Nephron (organoid): ENCODE measurements at regions not wholly inside any gene's neighbourhood (a gene's known extent, or its start where the extent isn't known, plus 50 kb on each side); places are given as distances from the start of the nearest gene placed in this dataset.

Experiments
- H3K27ac Mint-ChIP-seq, 3 experiments: 2 replicates each; pipeline ENCODE4 v1.8.0; 2020; ENCODE audit warnings: mixed read lengths in 3 of 3, mild to moderate bottlenecking in 2 of 3, moderate library complexity in 1 of 3
- H3K27me3 Mint-ChIP-seq: 2 replicates; pipeline ENCODE4 v1.8.0; 2021; ENCODE audit warnings: low read depth, mild to moderate bottlenecking, moderate library complexity, mixed read lengths
- H3K36me3 Mint-ChIP-seq: 2 replicates; pipeline ENCODE4 v1.8.0; 2020; ENCODE audit warnings: low read depth, mixed read lengths
- H3K4me1 Mint-ChIP-seq: 2 replicates; pipeline ENCODE4 v1.8.0; 2020; ENCODE audit warnings: mixed read lengths
- H3K4me3 Mint-ChIP-seq, 3 experiments: 2 replicates each; pipeline ENCODE4 v1.8.0; 2020; ENCODE audit warnings: mild to moderate bottlenecking in 3 of 3, mixed read lengths in 3 of 3, moderate library complexity in 2 of 3
- H3K9me3 Mint-ChIP-seq: 2 replicates; pipeline ENCODE4 v1.8.0; 2020; ENCODE audit warnings: mixed read lengths
- TF ChIP-seq, protein P1 (sequence below), 3 experiments: fragments of 200-600 bp; sonication (generic); IDR thresholded peaks; one replicate each; pipeline ENCODE4 v1.5.0; 2021; ENCODE audit warnings: antibody characterized with exemption in 3 of 3; ENCODE audit not compliant: unreplicated experiment in 3 of 3

DNA sequence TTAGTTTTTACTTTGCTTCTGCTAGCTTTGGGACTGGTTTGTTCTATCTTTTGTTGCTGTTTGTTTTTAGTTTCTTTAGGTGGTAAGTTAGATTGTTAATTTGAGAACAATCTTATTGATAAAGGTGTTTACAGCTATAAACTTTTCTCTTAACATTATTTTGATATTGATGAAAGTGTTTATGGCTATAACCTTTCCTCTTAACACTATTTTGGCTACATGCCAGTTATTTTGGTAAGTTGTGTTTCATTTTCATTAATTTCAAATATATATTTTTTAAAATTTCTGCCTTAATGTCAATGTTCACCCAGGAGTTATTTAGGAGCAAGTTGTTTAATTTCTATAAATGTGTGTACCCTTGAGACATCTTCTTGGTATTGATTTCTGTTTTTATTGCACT, 229.6 kb upstream of the SYT4 start:
- no peak overlapping the region for H3K4me3 Mint-ChIP-seq
- peaks cover 33% of the 10 kb centered on the region for H3K9me3 Mint-ChIP-seq
- no peaks in the 10 kb centered on the region for H3K36me3 Mint-ChIP-seq
- no peaks in the 10 kb centered on the region for H3K27me3 Mint-ChIP-seq
- TF ChIP-seq, protein P1, sequence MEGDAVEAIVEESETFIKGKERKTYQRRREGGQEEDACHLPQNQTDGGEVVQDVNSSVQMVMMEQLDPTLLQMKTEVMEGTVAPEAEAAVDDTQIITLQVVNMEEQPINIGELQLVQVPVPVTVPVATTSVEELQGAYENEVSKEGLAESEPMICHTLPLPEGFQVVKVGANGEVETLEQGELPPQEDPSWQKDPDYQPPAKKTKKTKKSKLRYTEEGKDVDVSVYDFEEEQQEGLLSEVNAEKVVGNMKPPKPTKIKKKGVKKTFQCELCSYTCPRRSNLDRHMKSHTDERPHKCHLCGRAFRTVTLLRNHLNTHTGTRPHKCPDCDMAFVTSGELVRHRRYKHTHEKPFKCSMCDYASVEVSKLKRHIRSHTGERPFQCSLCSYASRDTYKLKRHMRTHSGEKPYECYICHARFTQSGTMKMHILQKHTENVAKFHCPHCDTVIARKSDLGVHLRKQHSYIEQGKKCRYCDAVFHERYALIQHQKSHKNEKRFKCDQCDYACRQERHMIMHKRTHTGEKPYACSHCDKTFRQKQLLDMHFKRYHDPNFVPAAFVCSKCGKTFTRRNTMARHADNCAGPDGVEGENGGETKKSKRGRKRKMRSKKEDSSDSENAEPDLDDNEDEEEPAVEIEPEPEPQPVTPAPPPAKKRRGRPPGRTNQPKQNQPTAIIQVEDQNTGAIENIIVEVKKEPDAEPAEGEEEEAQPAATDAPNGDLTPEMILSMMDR (IDR thresholded peaks at IDR 0.05; ENCODE audit: unreplicated experiment in 3 of 3): no peak
- H3K4me1 Mint-ChIP-seq: no peaks in the 10 kb centered on the region
- no peak overlapping the region for H3K27ac Mint-ChIP-seq

DNA sequence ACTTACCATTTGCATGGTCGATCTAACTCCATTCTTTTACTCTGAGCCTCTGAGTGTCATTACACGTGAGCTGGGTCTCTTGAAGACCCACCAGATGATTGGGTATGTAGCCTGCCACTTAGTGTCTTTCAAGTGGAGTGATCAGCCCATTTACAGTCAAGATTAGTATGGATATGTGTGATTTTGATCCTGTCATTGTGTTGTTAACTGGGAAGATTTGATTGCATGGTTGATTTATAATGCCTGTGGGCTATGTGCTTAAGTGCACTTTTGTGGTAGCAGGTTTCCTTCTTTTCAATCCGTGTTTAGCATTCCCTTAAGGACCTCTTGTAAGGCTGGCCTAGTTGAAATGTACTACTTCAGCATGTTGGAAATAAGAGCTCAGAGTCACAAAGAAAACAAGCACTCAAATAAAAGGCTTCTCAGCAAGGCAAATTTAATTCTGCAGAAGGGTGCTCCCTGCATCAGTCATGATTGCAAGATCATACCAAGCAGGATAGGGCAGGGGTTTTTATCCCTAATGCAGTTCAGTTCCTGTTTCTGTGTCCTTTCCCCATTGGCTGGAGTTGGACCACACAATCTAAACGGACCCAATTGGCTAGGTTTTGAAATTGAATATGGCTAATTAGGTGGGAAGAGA, 230.7 kb upstream of the SYT4 start:
- Mint-ChIP-seq H3K27ac (no peak overlapping the region), H3K27me3 (no peaks in the 10 kb centered on the region), H3K4me1 (no peaks in the 10 kb centered on the region), H3K4me3 (no peak overlapping the region), H3K36me3 (no peaks in the 10 kb centered on the region), H3K9me3 (peaks cover 33% of the 10 kb centered on the region)
- TF ChIP-seq, protein P1 (IDR thresholded peaks at IDR 0.05; ENCODE audit: unreplicated experiment in 3 of 3): no peak

DNA sequence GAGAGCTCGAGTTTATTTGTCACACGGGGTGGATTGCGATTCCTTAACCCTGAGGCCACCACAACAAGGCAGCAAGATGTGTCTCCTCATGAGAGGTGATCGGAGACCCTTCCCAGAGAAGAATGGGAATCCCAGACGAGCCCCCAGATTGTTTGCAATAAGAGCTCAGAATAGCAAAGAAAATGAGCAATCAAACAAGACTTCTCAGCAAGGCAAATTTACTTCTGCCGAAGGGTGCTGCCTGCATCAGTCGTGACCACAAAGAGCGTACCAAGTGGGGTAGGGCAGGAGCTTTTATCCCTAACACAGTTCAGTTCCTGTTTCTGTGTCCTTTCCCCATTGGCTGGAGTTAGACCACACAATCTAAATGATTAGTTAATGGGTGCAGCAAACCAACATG, 237.5 kb upstream of the SYT4 start:
- H3K4me3 Mint-ChIP-seq: no peak overlapping the region
- no peaks in the 10 kb centered on the region for H3K4me1 Mint-ChIP-seq
- no peaks in the 10 kb centered on the region for H3K27me3 Mint-ChIP-seq
- TF ChIP-seq, protein P1 (IDR thresholded peaks at IDR 0.05; ENCODE audit: unreplicated experiment in 3 of 3): no peak
- peaks cover 15% of the 10 kb centered on the region for H3K9me3 Mint-ChIP-seq
- H3K36me3 Mint-ChIP-seq: no peaks in the 10 kb centered on the region
- H3K27ac Mint-ChIP-seq: no peak overlapping the region

DNA sequence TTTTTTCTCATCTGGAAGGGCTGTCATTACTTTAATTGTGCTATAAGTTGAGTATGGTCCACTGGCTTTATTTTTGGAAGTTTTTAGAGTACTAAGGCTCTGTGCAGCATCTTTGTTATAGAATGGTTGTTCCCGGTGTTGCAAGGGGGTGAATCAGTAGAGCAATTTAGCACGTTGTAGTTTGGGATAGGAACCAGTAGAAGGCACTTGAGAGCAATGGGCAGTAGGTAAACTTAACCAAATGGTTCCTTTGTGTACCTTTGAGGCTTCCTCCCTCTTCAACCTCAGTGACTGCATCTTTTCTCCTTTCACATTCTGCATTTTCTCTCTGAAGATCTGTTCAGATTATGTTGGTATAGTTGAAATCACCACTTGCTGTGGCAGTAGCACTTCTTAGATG, 238.2 kb upstream of the SYT4 start:
- H3K4me1 Mint-ChIP-seq: no peaks in the 10 kb centered on the region

DNA sequence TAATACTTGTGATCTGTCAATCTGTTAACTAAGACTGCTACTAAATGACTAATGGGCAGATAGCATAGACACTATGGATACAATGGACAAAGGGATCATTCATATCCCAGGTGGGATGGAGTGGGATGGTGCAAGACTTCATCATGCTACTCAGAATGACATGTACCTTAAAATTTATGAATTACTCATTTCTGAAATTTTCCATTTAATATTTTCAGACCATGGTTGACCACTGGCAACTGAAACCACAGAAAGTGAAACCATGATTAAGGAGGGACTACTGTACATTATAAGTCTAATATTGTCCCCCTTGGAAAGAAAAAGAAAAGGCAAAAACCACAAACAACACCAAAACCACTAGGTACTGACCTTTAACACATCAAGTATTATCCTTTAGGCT, 247.0 kb upstream of the SYT4 start:
- peaks cover 5% of the 10 kb centered on the region for H3K4me1 Mint-ChIP-seq
- H3K36me3 Mint-ChIP-seq: no peaks in the 10 kb centered on the region
- no peak overlapping the region for H3K4me3 Mint-ChIP-seq
- H3K27me3 Mint-ChIP-seq: no peaks in the 10 kb centered on the region
- TF ChIP-seq, protein P1 (IDR thresholded peaks at IDR 0.05; ENCODE audit: unreplicated experiment in 3 of 3): no peak
- no peaks in the 10 kb centered on the region for H3K9me3 Mint-ChIP-seq
- no peak overlapping the region for H3K27ac Mint-ChIP-seq

More for the DNA sequence above, 238.2 kb upstream of the SYT4 start:
- peaks cover 15% of the 10 kb centered on the region for H3K9me3 Mint-ChIP-seq
- H3K27ac Mint-ChIP-seq: no peak overlapping the region
- H3K27me3 Mint-ChIP-seq: no peaks in the 10 kb centered on the region
- no peaks in the 10 kb centered on the region for H3K36me3 Mint-ChIP-seq
- TF ChIP-seq, protein P1 (IDR thresholded peaks at IDR 0.05; ENCODE audit: unreplicated experiment in 3 of 3): no peak
- H3K4me3 Mint-ChIP-seq: no peak overlapping the region

DNA sequence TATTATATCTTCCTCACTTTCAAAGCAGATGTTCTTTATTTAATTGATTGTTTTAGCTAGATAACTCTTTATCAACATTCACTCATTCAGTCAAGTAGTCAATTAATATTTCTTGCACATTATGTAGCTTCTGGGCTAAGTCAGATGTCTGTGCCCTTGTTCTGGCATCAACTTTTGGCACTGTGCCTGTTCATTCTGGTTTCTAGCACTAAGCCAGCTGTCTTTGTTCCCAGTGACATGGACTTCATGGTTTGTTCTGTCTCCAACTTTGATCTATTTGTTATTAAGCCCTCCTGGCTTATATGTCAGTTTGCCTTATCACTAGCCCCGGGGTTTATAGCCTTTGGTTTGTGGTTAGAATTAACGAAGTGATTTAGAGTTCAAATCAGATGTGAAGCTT, 247.9 kb upstream of the SYT4 start:
- Mint-ChIP-seq H3K27ac (no peak overlapping the region), H3K27me3 (no peaks in the 10 kb centered on the region), H3K36me3 (no peaks in the 10 kb centered on the region), H3K4me3 (no peak overlapping the region), H3K9me3 (no peaks in the 10 kb centered on the region), H3K4me1 (peaks cover 5% of the 10 kb centered on the region)
- TF ChIP-seq, protein P1 (IDR thresholded peaks at IDR 0.05; ENCODE audit: unreplicated experiment in 3 of 3): no peak
